ENCODE measurements at regions not wholly inside any gene's neighbourhood (a gene's known extent, or its start where the extent isn't known, plus 50 kb on each side); places are given as distances from the start of the nearest gene placed in this dataset.

- TF ChIP-seq SP2 (IDR thresholded peaks at IDR 0.05; ENCODE audit: low read length), result no peak
- TF ChIP-seq RBBP5 (IDR thresholded peaks at IDR 0.05; ENCODE audit: borderline replicate concordance, low read depth, low read length), result no peak
- no peak for TF ChIP-seq CREB1 (IDR thresholded peaks at IDR 0.05)
- no peak for TF ChIP-seq BCL11A (IDR thresholded peaks at IDR 0.05; ENCODE audit: low read depth in 2 of 2, low read length in 2 of 2)
- TF ChIP-seq HDAC6 (IDR thresholded peaks at IDR 0.05; ENCODE audit: low read depth, low read length), result no peak
- no peak for TF ChIP-seq POU5F1 (IDR thresholded peaks at IDR 0.05; ENCODE audit: low read depth, low read length)
Observed at GRCh38 chr10:84077768-84078167, 61.5 kb upstream of the GHITM start (continued).
